Mesodermal cell (in vitro differentiated cells): ENCODE measurements at regions not wholly inside any gene's neighbourhood (a gene's known extent, or its start where the extent isn't known, plus 50 kb on each side); places are given as distances from the start of the nearest gene placed in this dataset.

Experiments used
- H3K27ac ChIP-seq: 2 replicates; pipeline ENCODE4 v1.7.0; 2013; ENCODE audit warnings: mild to moderate bottlenecking, low read depth, low read length, moderate library complexity; ENCODE audit not compliant: severe bottlenecking
- H3K36me3 ChIP-seq: 2 replicates; pipeline ENCODE4 v1.7.1; 2013; ENCODE audit warnings: mild to moderate bottlenecking, low read length, moderate library complexity; ENCODE audit not compliant: control insufficient read depth, insufficient read depth
- H3K4me1 ChIP-seq: one replicate; pipeline ENCODE4 v1.7.1; 2013; ENCODE audit warnings: mild to moderate bottlenecking, low read length; ENCODE audit not compliant: insufficient read depth, control insufficient read depth, poor library complexity, severe bottlenecking
- H3K4me3 ChIP-seq: 2 replicates; pipeline ENCODE4 v1.7.0; 2013; ENCODE audit warnings: low read length, control low read depth, mild to moderate bottlenecking; ENCODE audit not compliant: insufficient read depth, poor library complexity, severe bottlenecking; ENCODE audit errors: extremely low read depth
- H3K9me3 ChIP-seq: 2 replicates; pipeline ENCODE4 v1.7.1; 2013; ENCODE audit warnings: mild to moderate bottlenecking, low read length, moderate library complexity; ENCODE audit not compliant: control insufficient read depth
- WGBS, 2 experiments: methylation state at CpG; one replicate each; pipeline ENCODE4 v1.1.5; 2013; ENCODE audit warnings: missing lambda C conversion rate in 2 of 2; ENCODE audit not compliant: insufficient coverage in 2 of 2; 5-methylcytosine and 5-hydroxymethylcytosine counted together

DNA sequence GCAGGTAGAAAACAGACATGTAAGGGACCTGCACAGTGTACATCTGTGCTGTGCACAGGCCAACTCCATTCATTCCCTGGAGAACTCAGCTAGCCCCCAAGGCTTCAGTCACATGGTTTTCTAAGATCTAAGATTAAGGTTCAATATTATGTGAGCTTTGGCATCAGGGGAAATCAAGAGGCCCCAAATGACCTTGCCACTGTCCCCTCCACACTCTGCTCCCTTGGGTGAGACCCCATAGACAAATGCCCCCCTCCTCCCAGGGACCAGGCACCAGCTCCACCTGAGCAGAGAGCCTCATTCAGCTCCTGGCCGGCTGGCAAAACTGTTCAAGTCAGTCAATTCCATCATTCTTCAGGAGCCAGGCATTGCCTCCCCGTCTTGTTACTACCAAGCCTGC is 93.6 kb upstream of the TMEM18 start:
- Histone ChIP-seq H3K27ac (no peak overlapping the region), H3K4me3 (no peak overlapping the region), H3K9me3 (no peaks in the 10 kb centered on the region), H3K36me3 (no peaks in the 10 kb centered on the region), H3K4me1 (peaks cover 13% of the 10 kb centered on the region)
- WGBS, 2 experiments, result 71 to 87% methylated on average over 2 of the region's 2 CpGs

DNA sequence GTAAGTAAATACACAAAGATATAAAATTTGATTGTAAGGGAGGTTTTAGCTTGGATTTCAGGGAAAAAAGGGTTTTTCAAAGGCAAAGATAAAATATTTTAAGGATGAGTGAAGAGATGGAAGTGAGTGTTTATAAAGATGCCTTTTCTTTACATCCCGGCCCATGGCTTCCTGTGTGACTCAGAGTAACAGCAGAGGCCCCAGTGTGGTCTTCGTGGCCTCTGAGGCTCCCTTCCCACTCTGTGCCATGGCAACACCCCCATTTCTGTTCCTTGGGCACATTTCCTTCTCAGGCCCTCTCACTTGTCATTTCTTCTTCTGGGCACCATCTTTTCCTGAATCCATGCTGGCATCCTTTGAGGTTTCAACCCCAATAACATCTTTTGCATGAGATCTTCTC is 92.6 kb upstream of the TMEM18 start:
- Histone ChIP-seq H3K36me3 (no peaks in the 10 kb centered on the region), H3K9me3 (no peaks in the 10 kb centered on the region), H3K4me1 (peaks cover 13% of the 10 kb centered on the region), H3K4me3 (no peak overlapping the region), H3K27ac (no peak overlapping the region)
- WGBS, 2 experiments, result 68% methylated on average over 2 of the region's 2 CpGs; no CpG with 5 or more reads in 1 of the 2 experiments

DNA sequence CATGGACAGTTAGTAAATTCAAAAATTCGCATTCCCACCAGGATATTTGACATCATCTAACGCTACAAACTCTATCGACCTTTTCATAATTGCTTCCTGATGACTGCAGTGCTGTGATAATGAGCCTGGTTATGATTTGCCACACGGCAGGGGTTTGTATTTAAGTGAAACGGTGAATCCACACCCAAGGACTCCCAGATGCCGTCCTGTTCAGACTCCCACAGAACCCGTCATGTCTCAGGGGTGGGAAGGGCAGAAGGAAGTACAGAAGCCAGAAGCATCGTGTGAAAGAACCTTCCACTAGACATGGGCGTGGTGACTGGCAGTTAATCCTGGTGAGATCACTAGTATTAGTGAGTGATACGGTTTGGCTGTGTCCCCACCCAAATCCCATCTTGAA is 91.2 kb upstream of the TMEM18 start:
- Histone ChIP-seq H3K36me3 (no peaks in the 10 kb centered on the region), H3K9me3 (no peaks in the 10 kb centered on the region), H3K4me1 (peaks cover 8% of the 10 kb centered on the region), H3K4me3 (no peak overlapping the region), H3K27ac (no peak overlapping the region)
- WGBS, 2 experiments, result 90 to 97% methylated on average over 6 to 8 of the region's 10 CpGs

DNA sequence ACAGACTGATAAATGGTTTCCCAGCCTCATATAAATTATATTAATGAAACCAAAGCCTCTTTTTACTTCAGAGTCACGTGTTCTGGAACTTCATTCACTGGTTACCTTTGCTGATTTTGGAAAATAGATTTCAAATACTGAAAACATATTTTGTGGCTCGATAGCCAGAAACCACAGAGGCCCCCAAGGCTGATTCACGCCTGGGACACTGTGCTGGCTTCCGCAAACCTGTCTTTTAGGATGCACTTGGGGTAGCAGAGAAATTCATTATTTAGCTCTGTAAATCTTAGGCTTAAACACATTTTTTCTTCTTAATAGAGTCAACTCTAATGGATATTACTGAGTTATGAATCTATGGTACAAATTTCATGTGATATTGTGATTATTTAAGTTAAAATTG is 90.7 kb upstream of the TMEM18 start:
- Histone ChIP-seq H3K9me3 (no peaks in the 10 kb centered on the region), H3K4me1 (peaks cover 8% of the 10 kb centered on the region), H3K36me3 (no peaks in the 10 kb centered on the region), H3K27ac (no peak overlapping the region), H3K4me3 (no peak overlapping the region)
- WGBS, 2 experiments, result 80 to 89% methylated on average over 1 to 4 of the region's 4 CpGs

DNA sequence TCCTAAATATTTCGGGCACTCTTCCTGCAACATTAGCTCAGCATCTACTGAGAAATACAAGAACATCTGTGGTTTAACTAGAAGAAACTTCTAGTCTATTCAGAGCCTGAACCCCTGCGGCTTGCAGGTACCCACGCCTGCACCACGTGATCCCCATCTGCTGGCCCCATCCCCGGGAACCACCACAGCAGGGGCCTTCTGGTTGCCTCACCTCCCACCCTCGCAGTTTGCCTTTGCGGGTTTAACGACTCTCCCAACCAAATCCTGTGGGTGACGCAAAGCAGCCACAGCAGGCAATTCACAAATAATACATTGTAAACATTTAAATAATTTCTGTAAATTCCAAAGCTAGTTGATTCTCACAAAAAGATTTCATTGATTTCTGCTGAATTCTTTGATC is 90.2 kb upstream of the TMEM18 start:
- Histone ChIP-seq H3K4me3 (no peak overlapping the region), H3K9me3 (no peaks in the 10 kb centered on the region), H3K36me3 (no peaks in the 10 kb centered on the region), H3K4me1 (peaks cover 11% of the 10 kb centered on the region), H3K27ac (no peak overlapping the region)
- WGBS, 2 experiments, result 55% methylated on average over 4 of the region's 9 CpGs; no CpG with 5 or more reads in 1 of the 2 experiments

GRCh38 chr2:766255-766654 is 89.0 kb upstream of the TMEM18 start:
- H3K4me1 ChIP-seq, result peaks cover 11% of the 10 kb centered on the region
- 69 to 85% methylated on average over 11 of the region's 13 CpGs for WGBS, 2 experiments
- H3K9me3 ChIP-seq, result no peaks in the 10 kb centered on the region
- no peak overlapping the region for H3K27ac ChIP-seq
- H3K4me3 ChIP-seq, result no peak overlapping the region
- no peaks in the 10 kb centered on the region for H3K36me3 ChIP-seq

DNA sequence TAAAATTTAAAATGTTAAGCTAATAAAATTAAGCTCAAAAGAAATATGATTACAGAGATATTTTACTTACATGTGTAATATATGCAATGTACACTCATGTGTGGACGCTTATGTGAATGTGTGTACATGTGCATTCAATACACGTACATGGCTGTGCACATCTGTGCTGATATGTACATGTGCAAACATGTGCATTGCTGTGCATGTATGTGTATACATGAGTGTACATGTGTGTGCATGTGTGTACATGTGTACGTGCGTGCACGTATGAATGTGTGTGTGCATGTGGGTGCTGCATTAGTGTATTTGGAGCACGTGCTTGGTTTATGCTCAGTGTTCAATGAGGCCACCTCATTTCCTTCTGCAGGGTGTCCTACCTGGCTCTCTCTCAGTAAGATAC is 88.2 kb upstream of the TMEM18 start:
- H3K4me1 ChIP-seq, result peaks cover 11% of the 10 kb centered on the region
- no peaks in the 10 kb centered on the region for H3K9me3 ChIP-seq
- H3K36me3 ChIP-seq, result no peaks in the 10 kb centered on the region
- H3K4me3 ChIP-seq, result no peak overlapping the region
- 100% methylated on average over 5 of the region's 6 CpGs; no CpG with 5 or more reads in 1 of the 2 experiments for WGBS, 2 experiments
- no peak overlapping the region for H3K27ac ChIP-seq

DNA sequence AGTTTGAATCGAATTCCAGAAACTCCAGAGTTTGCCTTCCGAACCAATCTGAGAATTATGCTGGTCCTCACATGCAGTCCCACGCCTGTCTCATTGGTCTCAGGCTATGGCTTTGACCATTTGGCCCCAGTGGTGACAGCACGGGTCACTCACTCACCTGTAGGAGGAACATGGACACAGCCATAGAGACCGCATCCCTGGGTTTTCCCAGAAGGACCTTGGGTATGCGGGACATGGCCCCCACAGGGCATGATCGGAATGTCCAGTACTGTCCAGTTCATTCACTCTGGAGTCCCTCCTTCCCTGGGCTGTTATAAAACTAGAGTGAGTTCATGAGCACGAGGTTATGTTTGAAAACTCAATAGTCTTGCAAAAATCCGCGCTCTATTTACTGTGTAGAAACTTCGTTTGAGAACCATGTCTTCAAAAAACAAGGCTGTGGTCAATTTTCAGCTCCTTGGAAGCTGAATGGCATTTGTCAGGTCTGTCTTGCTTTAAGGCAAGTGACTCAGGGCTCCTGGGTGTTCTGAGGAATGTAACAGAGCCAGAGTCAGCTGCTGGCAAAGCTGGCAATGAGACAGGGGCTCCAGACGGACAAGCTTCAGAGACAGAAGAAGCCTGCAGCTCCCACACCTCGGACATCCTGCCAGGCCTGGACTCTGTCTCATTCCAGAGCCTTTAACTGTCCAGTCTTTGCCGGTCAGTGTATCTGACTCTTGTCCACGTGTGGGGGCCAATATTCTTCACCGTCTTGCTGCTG is 86.7 kb upstream of the TMEM18 start:
- WGBS, 2 experiments, result 85 to 86% methylated on average over 14 to 16 of the region's 16 CpGs
- no peaks in the 10 kb centered on the region for H3K36me3 ChIP-seq
- no peaks in the 10 kb centered on the region for H3K9me3 ChIP-seq
- peaks cover 7% of the 10 kb centered on the region for H3K4me1 ChIP-seq
- no peak overlapping the region for H3K4me3 ChIP-seq
- no peak overlapping the region for H3K27ac ChIP-seq

DNA sequence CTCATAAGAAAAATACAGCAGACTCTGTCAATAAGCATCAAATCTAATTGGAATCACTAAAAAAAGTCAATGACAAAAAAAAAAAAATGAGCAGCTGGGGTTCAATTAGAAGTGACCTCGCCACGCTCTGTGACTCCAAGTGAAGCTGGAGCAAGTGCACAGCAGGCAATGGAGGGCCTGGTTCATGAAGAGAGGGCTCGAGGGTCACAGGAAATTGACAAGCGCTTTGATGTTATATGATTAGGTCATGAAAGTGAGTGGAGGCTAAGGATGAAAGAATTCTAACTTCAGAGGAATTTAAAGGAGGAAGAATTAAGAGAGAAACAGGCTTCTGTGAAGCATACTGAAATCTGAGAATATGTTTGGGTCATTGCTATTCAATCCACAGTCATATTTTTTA is 85.4 kb upstream of the TMEM18 start:
- no peaks in the 10 kb centered on the region for H3K36me3 ChIP-seq
- H3K27ac ChIP-seq, result no peak overlapping the region
- no peak overlapping the region for H3K4me3 ChIP-seq
- 81 to 84% methylated on average over 4 of the region's 4 CpGs for WGBS, 2 experiments
- peaks cover 7% of the 10 kb centered on the region for H3K4me1 ChIP-seq
- no peaks in the 10 kb centered on the region for H3K9me3 ChIP-seq

DNA sequence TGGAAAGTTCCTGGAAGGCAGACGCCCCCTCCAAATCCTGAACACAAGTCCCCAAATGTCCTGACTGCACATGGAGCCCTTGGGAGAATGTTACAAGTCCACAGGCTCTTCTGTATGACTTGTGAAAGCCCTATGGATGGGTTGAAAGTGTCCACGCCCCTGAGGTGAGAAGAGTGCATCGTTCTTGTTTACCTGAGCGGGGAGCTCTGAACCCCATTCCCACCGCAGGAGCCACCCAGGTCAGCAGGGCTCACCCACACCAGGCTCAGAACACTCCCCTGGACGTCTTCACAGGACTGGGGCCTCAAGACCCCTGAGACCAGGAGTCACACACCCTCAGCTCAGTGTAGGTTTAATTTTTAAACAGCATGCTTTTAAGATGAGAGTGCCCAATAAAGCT is 84.2 kb upstream of the TMEM18 start:
- Histone ChIP-seq H3K36me3 (no peaks in the 10 kb centered on the region), H3K27ac (no peak overlapping the region), H3K4me1 (peaks cover 7% of the 10 kb centered on the region), H3K9me3 (peaks cover 5% of the 10 kb centered on the region), H3K4me3 (no peak overlapping the region)
- WGBS, 2 experiments, result 84 to 87% methylated on average over 5 of the region's 6 CpGs

DNA sequence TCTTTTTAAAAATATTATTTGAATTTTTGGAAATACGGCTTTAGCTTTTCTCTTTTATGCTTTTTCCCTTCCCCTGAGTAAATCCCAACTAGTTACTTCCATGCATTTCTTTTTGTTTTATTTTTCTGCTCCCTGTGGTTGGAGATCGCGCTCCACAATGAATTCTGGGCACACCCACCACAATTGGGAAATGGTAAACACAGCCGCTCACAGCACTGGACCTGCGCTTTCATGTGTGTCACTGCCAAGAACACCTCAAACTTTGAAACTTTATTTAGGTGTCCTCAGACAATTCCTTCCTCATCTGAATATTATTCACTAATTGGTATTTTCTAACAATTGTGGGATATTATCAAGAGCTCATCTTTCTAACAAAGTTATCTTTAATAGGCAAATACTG is 82.8 kb upstream of the TMEM18 start:
- H3K4me3 ChIP-seq, result no peak overlapping the region
- WGBS, 2 experiments, result 83 to 94% methylated on average over 1 to 4 of the region's 5 CpGs

More for the DNA sequence above, 82.8 kb upstream of the TMEM18 start:
- peaks cover 7% of the 10 kb centered on the region for H3K4me1 ChIP-seq
- no peak overlapping the region for H3K27ac ChIP-seq
- H3K36me3 ChIP-seq, result no peaks in the 10 kb centered on the region
- peaks cover 5% of the 10 kb centered on the region for H3K9me3 ChIP-seq
